MM.1S (cell line): ENCODE measurements at regions not wholly inside any gene's neighbourhood (a gene's known extent, or its start where the extent isn't known, plus 50 kb on each side); places are given as distances from the start of the nearest gene placed in this dataset.

Experiments used
- DNase-seq: peaks from one replicate; pipeline ENCODE4 v3.0.0-alpha.2; 2015
- H2AFZ ChIP-seq: fragments of 300-600 bp; sonication (generic); 2 replicates; pipeline ENCODE4 v1.6.0; 2016; ENCODE audit warnings: antibody characterized with exemption, low read length
- H3F3A ChIP-seq: fragments of 300-600 bp; sonication (generic); 2 replicates; pipeline ENCODE4 v1.6.1; 2016; ENCODE audit warnings: mild to moderate bottlenecking, antibody characterized with exemption, low read length, moderate library complexity, mixed read lengths; ENCODE audit not compliant: insufficient read depth
- H3K27ac ChIP-seq: fragments of 300-600 bp; sonication (generic); 2 replicates; pipeline ENCODE4 v1.5.1; 2016; ENCODE audit warnings: mild to moderate bottlenecking, low read length
- H3K27me3 ChIP-seq: fragments of 300-600 bp; sonication (generic); replicated peaks from 2 replicates; pipeline ENCODE4 v1.6.0; 2016; ENCODE audit warnings: low read length; ENCODE audit not compliant: insufficient read depth
- H3K36me3 ChIP-seq: fragments of 300-600 bp; sonication (generic); replicated peaks from 2 replicates; pipeline ENCODE4 v1.6.1; 2016; ENCODE audit warnings: mild to moderate bottlenecking, low read length, mixed read lengths; ENCODE audit not compliant: insufficient read depth
- H3K4me1 ChIP-seq: fragments of 300-600 bp; sonication (generic); 2 replicates; pipeline ENCODE4 v1.6.1; 2016; ENCODE audit warnings: low read length, mixed read lengths
- H3K4me2 ChIP-seq: fragments of 300-600 bp; sonication (generic); 2 replicates; pipeline ENCODE4 v1.6.0; 2016; ENCODE audit warnings: low read depth, low read length
- H3K4me3 ChIP-seq: fragments of 300-600 bp; sonication (generic); 2 replicates; pipeline ENCODE4 v1.5.1; 2016; ENCODE audit warnings: low read length, mixed read lengths
- H3K79me2 ChIP-seq: fragments of 300-600 bp; sonication (generic); 2 replicates; pipeline ENCODE4 v1.6.1; 2016; ENCODE audit warnings: mixed run types, low read length, mixed read lengths
- H3K9ac ChIP-seq: fragments of 300-600 bp; sonication (generic); 2 replicates; pipeline ENCODE4 v1.6.1; 2016; ENCODE audit warnings: low read length, mixed read lengths
- H3K9me2 ChIP-seq: fragments of 300-600 bp; sonication (generic); replicated peaks from 2 replicates; pipeline ENCODE4 v1.6.1; 2016; ENCODE audit warnings: mild to moderate bottlenecking, low read length, mixed read lengths; ENCODE audit not compliant: insufficient read depth
- H3K9me3 ChIP-seq: fragments of 300-600 bp; sonication (generic); replicated peaks from 2 replicates; pipeline ENCODE4 v1.6.1; 2016; ENCODE audit warnings: mild to moderate bottlenecking, low read length, mixed read lengths; ENCODE audit not compliant: insufficient read depth
- H4K20me1 ChIP-seq: fragments of 300-600 bp; sonication (generic); 2 replicates; pipeline ENCODE4 v1.6.1; 2016; ENCODE audit warnings: mild to moderate bottlenecking, low read length, moderate library complexity, mixed read lengths; ENCODE audit not compliant: insufficient read depth
- CTCF ChIP-seq: fragments of 300-600 bp; sonication (generic); IDR thresholded peaks from 2 replicates; pipeline ENCODE4 v1.5.1; 2016; ENCODE audit warnings: antibody characterized with exemption, low read length, mixed read lengths
- EZH2 ChIP-seq: fragments of 300-600 bp; sonication (generic); optimal IDR thresholded peaks from 2 replicates; pipeline ENCODE3; 2017; ENCODE audit warnings: low read depth, mild to moderate bottlenecking, antibody characterized with exemption, low read length, mixed read lengths
- EZH2phosphoT487 ChIP-seq: fragments of 300-600 bp; sonication (generic); IDR thresholded peaks from 2 replicates; pipeline ENCODE4 v1.6.1; 2018; ENCODE audit warnings: antibody characterized with exemption, low read length

- Histone ChIP-seq H4K20me1 (no peaks in the 10 kb centered on the region), H3K36me3 (no peaks in the 10 kb centered on the region), H3K4me1 (no peaks in the 10 kb centered on the region), H3K4me3 (no peak overlapping the region), H3K79me2 (no peaks in the 10 kb centered on the region), H3K27me3 (no peaks in the 10 kb centered on the region), H3K9me2 (no peaks in the 10 kb centered on the region), H3K4me2 (no peak overlapping the region), H3F3A (no peaks in the 10 kb centered on the region), H2AFZ (no peak overlapping the region), H3K9ac (no peak overlapping the region), H3K9me3 (no peaks in the 10 kb centered on the region), H3K27ac (no peak overlapping the region)
- no peak for TF ChIP-seq EZH2
- no peak for TF ChIP-seq CTCF
- TF ChIP-seq EZH2phosphoT487, result no peak
- no peak for DNase-seq
These were observed 466.2 kb downstream of the TSN start for GRCh38 chr2:122221665-122222064.

- H3K9ac ChIP-seq, result no peak overlapping the region
- no peak overlapping the region for H3K4me3 ChIP-seq
- H2AFZ ChIP-seq, result no peak overlapping the region
- no peaks in the 10 kb centered on the region for H3K79me2 ChIP-seq
- TF ChIP-seq EZH2 (no peak), EZH2phosphoT487 (no peak), CTCF (no peak)
- H3K4me1 ChIP-seq, result no peaks in the 10 kb centered on the region
- no peak overlapping the region for H3K27ac ChIP-seq
- H3F3A ChIP-seq, result no peaks in the 10 kb centered on the region
- H3K27me3 ChIP-seq, result no peaks in the 10 kb centered on the region
- H3K9me3 ChIP-seq, result no peaks in the 10 kb centered on the region
- no peaks in the 10 kb centered on the region for H3K36me3 ChIP-seq
- H3K9me2 ChIP-seq, result no peaks in the 10 kb centered on the region
- H4K20me1 ChIP-seq, result no peaks in the 10 kb centered on the region
- H3K4me2 ChIP-seq, result no peak overlapping the region
- no peak for DNase-seq
These were observed 475.8 kb downstream of the TSN start for GRCh38 chr2:122231296-122231695.

- no peak for DNase-seq
- no peak for TF ChIP-seq CTCF
- no peak for TF ChIP-seq EZH2phosphoT487
- no peak for TF ChIP-seq EZH2
- no peaks in the 10 kb centered on the region for H3K9me3 ChIP-seq
- no peak overlapping the region for H3K9ac ChIP-seq
- H4K20me1 ChIP-seq, result no peaks in the 10 kb centered on the region
- no peaks in the 10 kb centered on the region for H3K27me3 ChIP-seq
- H3K9me2 ChIP-seq, result no peaks in the 10 kb centered on the region
- no peaks in the 10 kb centered on the region for H3K79me2 ChIP-seq
- H3K4me2 ChIP-seq, result no peak overlapping the region
- H3K27ac ChIP-seq, result no peak overlapping the region
- no peaks in the 10 kb centered on the region for H3K4me1 ChIP-seq
- H3K4me3 ChIP-seq, result no peak overlapping the region
- H2AFZ ChIP-seq, result no peak overlapping the region
- no peaks in the 10 kb centered on the region for H3K36me3 ChIP-seq
- no peaks in the 10 kb centered on the region for H3F3A ChIP-seq
These were observed 477.9 kb downstream of the TSN start for GRCh38 chr2:122233372-122233771.
